Esophagus muscularis mucosa (tissue), 4 donors: ENCODE measurements at regions not wholly inside any gene's neighbourhood (a gene's known extent, or its start where the extent isn't known, plus 50 kb on each side); places are given as distances from the start of the nearest gene placed in this dataset.

Experiments
- DNase-seq: peaks from one replicate; pipeline ENCODE4 v3.0.0-alpha.2; 2017; ENCODE audit errors: extremely low spot score
- H3K27ac ChIP-seq, 4 donors: fragments of 200-600 bp; sonication (generic); replicated peaks in 1 of 4; 1 replicate in 3 of 4; 2 replicates in 1 of 4; pipeline ENCODE4 v1.5.1; 2016 to 2019; ENCODE audit warnings: mild to moderate bottlenecking in 1 of 4
- H3K27me3 ChIP-seq, 4 donors: fragments of 200-600 bp; sonication (generic); one replicate each; pipeline versions ENCODE4 v1.5.1 to v1.6.0; 2016 to 2019
- H3K36me3 ChIP-seq, 4 donors: fragments of 200-600 bp; sonication (generic); one replicate each; pipeline ENCODE4 v1.5.1; 2016 to 2019
- H3K4me1 ChIP-seq, 4 donors: fragments of 200-600 bp; sonication (generic); one replicate each; pipeline ENCODE4 v1.5.1; 2016 to 2019
- H3K4me3 ChIP-seq, 4 donors: fragments of 200-600 bp; sonication (generic); 1 replicate in 2 of 4; 2 replicates in 2 of 4; pipeline ENCODE4 v1.5.1; 2016 to 2019; ENCODE audit warnings: mild to moderate bottlenecking in 4 of 4, moderate library complexity in 1 of 4
- H3K9me3 ChIP-seq, 4 donors: fragments of 200-600 bp; sonication (generic); 1 replicate in 3 of 4; 2 replicates in 1 of 4; pipeline ENCODE4 v1.5.1; 2016 to 2019
- EP300 ChIP-seq: sonication (generic); formaldehyde crosslinking; IDR thresholded peaks from one replicate; pipeline ENCODE4 v1.6.1; 2017; ENCODE audit warnings: antibody characterized with exemption
- POLR2A ChIP-seq: fragments of 450-650 bp; IDR thresholded peaks from one replicate; pipeline ENCODE4 v1.6.1; 2017; ENCODE audit warnings: antibody characterized with exemption, moderate library complexity, mild to moderate bottlenecking, low read depth
- POLR2AphosphoS5 ChIP-seq, 2 donors: sonication (generic); formaldehyde crosslinking; IDR thresholded peaks; one replicate each; pipeline ENCODE4 v1.6.1; 2017; ENCODE audit warnings: antibody characterized with exemption in 2 of 2
- WGBS: methylation state at CpG from one replicate; pipeline ENCODE4 v1.1.5; 2018; 5-methylcytosine and 5-hydroxymethylcytosine counted together
- intact Hi-C: fragments of 100-400 bp; cut with DNase I; formaldehyde crosslinking; loops from one replicate; pipeline ENCODE4 v1.15.1; 2023
- TF ChIP-seq, protein P1 (sequence below), 3 experiments: fragments of 200-600 bp in 2 of 3; fragments of 450-650 bp in 1 of 3; sonication (generic) in 2 of 3; IDR thresholded peaks; one replicate each; pipeline ENCODE4 v1.5.1; 2017 to 2019; ENCODE audit warnings: antibody characterized with exemption in 3 of 3, mild to moderate bottlenecking in 2 of 3, moderate library complexity in 1 of 3

DNA sequence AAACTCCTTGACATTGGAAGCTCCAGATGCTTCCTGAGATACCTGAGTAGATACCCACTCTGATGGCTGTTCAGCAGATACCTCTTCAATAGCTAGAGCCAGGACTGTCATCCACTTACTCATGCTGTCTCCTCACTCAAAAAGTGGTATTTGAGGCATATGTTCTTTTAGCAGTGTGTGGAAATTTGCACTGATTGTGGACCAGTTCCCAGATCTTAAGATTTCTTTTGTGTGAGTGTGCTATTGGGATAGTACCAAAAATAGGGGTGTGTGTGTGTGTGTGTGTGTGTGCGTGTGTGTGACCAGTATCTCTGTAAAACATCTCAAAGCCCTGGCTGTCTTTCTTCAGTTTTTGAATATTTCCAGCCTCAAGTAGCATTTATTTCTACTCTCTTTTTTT, 108.3 kb downstream of the SLITRK5 start:
- no peak for DNase-seq
- intact Hi-C loops, result no loop called here
- H3K4me1 ChIP-seq, result no peaks in the 10 kb centered on the region
- H3K27me3 ChIP-seq, result no peaks in the 10 kb centered on the region
- no peaks in the 10 kb centered on the region for H3K9me3 ChIP-seq
- WGBS, result 74% methylated on average over 1 of the region's 1 CpG
- no peak overlapping the region for H3K27ac ChIP-seq
- H3K4me3 ChIP-seq, result no peak overlapping the region
- no peak for TF ChIP-seq POLR2A
- TF ChIP-seq EP300, result no peak
- TF ChIP-seq, protein P1, sequence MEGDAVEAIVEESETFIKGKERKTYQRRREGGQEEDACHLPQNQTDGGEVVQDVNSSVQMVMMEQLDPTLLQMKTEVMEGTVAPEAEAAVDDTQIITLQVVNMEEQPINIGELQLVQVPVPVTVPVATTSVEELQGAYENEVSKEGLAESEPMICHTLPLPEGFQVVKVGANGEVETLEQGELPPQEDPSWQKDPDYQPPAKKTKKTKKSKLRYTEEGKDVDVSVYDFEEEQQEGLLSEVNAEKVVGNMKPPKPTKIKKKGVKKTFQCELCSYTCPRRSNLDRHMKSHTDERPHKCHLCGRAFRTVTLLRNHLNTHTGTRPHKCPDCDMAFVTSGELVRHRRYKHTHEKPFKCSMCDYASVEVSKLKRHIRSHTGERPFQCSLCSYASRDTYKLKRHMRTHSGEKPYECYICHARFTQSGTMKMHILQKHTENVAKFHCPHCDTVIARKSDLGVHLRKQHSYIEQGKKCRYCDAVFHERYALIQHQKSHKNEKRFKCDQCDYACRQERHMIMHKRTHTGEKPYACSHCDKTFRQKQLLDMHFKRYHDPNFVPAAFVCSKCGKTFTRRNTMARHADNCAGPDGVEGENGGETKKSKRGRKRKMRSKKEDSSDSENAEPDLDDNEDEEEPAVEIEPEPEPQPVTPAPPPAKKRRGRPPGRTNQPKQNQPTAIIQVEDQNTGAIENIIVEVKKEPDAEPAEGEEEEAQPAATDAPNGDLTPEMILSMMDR (IDR thresholded peaks at IDR 0.05), result no peak
- no peak for TF ChIP-seq POLR2AphosphoS5 (IDR thresholded peaks at IDR 0.05)
- no peaks in the 10 kb centered on the region for H3K36me3 ChIP-seq

DNA sequence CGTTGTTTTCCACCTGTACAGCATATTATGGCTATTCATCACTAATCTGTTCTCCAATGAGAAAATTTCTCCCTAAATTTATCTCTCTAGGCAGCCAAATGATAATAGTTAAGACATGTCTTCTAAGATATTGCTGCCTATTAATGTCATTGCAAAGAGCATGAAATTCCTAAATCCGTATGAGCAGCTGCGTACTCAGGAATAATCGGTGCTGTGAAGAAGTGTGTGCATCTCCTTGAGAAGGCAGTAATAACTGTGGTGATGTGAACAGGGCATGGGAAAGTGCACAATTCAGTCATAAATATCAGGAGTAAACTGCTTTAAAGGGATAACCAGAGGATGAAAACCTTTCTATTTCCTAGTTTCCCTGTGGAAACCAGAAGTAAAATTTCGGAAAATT, 112.2 kb downstream of the SLITRK5 start:
- H3K27me3 ChIP-seq, result no peaks in the 10 kb centered on the region
- H3K9me3 ChIP-seq, result no peaks in the 10 kb centered on the region
- DNase-seq, result no peak
- no peak overlapping the region for H3K27ac ChIP-seq
- H3K4me3 ChIP-seq, result no peak overlapping the region
- H3K36me3 ChIP-seq, result no peaks in the 10 kb centered on the region
- TF ChIP-seq POLR2AphosphoS5 (IDR thresholded peaks at IDR 0.05) (no peak), EP300 (no peak), POLR2A (no peak)
- intact Hi-C loops, result no loop called here
- WGBS, result 78% methylated on average over 5 of the region's 5 CpGs
- no peaks in the 10 kb centered on the region for H3K4me1 ChIP-seq

DNA sequence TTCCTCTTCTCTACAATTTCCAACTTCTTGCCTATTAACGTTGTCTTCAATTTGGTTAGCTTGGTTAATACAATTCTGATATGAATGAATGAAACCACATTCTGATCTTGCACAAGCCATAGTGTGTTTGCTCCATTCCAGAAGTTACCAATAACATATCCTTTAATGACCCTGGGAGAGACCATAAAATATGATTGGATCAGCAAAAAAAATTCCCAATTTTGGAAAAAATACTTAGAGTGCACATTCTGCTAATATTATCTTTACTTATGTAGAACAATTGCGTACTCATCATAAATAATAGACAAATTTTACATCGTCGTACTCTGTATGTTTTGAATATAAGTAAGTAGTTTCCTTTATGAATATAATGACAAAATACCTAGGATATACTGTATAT, 117.2 kb downstream of the SLITRK5 start:
- no peaks in the 10 kb centered on the region for H3K4me1 ChIP-seq
- TF ChIP-seq EP300, result no peak
- TF ChIP-seq POLR2AphosphoS5 (IDR thresholded peaks at IDR 0.05), result no peak
- TF ChIP-seq, protein P1 (IDR thresholded peaks at IDR 0.05), result no peak
- no peak for TF ChIP-seq POLR2A

DNA sequence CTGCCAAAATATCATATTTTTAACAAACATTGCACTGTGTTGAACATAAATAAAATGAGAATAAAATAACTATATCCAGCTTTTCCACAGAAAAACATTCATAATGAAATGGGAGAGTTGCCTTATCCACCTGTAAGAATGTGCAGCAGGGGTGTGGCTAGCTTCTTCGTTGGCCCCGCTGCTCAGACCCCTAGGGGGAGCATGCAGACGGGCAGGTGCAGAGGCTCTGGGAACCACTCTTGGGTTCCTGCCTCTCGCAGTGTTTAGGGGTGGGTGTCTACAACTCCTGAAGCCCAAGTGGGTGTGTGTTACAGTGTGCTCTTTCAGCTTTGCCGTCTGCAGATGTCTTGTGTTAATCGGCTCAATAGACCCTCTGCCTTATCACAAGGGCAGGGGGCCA, 121.7 kb downstream of the SLITRK5 start:
- TF ChIP-seq EP300 (no peak), POLR2A (no peak), POLR2AphosphoS5 (IDR thresholded peaks at IDR 0.05) (no peak)
- TF ChIP-seq, protein P1 (IDR thresholded peaks at IDR 0.05), result no peak
- no peaks in the 10 kb centered on the region for H3K36me3 ChIP-seq
- intact Hi-C loops, result no loop called here
- H3K9me3 ChIP-seq, result no peaks in the 10 kb centered on the region
- no peaks in the 10 kb centered on the region for H3K4me1 ChIP-seq
- no peaks in the 10 kb centered on the region for H3K27me3 ChIP-seq
- no peak overlapping the region for H3K4me3 ChIP-seq
- WGBS, result 58% methylated on average over 6 of the region's 6 CpGs
- DNase-seq, result no peak
- H3K27ac ChIP-seq, result no peak overlapping the region

More for the DNA sequence above, 117.2 kb downstream of the SLITRK5 start:
- H3K9me3 ChIP-seq, result no peaks in the 10 kb centered on the region
- H3K4me3 ChIP-seq, result no peak overlapping the region
- H3K27ac ChIP-seq, result no peak overlapping the region
- intact Hi-C loops, result no loop called here
- DNase-seq, result no peak
- 90% methylated on average over 4 of the region's 4 CpGs for WGBS
- no peaks in the 10 kb centered on the region for H3K36me3 ChIP-seq
- no peaks in the 10 kb centered on the region for H3K27me3 ChIP-seq

DNA sequence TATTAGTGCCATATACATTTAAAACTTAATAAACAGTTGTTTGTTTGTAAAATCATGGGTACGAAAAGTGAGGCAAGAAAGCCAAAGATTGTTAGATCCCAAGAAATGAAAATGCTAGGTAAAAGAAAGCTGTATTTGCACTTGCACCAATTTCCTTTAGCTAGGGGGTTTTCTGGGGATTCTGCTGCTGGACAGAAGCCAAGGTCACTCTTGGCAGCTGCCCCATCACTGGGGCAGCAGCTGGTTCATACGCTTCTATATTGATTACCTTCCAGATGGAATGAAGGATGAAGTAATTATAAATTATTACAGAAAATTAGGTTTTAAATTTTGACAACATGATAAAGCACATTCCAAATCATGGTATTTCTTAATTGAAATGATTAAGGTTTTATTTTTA, 127.4 kb downstream of the SLITRK5 start:
- H3K27ac ChIP-seq, result no peak overlapping the region
- H3K27me3 ChIP-seq, result no peaks in the 10 kb centered on the region
- WGBS, result 81% methylated on average over 2 of the region's 2 CpGs
- no peak for DNase-seq
- H3K9me3 ChIP-seq, result no peaks in the 10 kb centered on the region
- no peak overlapping the region for H3K4me3 ChIP-seq
- no peaks in the 10 kb centered on the region for H3K36me3 ChIP-seq
- H3K4me1 ChIP-seq, result no peaks in the 10 kb centered on the region
- intact Hi-C loops, result no loop called here
- TF ChIP-seq POLR2A, result no peak
- TF ChIP-seq EP300, result no peak
- TF ChIP-seq, protein P1 (IDR thresholded peaks at IDR 0.05), result no peak
- TF ChIP-seq POLR2AphosphoS5 (IDR thresholded peaks at IDR 0.05), result no peak
